ENCODE measurements at regions not wholly inside any gene's neighbourhood (a gene's known extent, or its start where the extent isn't known, plus 50 kb on each side); places are given as distances from the start of the nearest gene placed in this dataset.
A peak's percentile ranks its signal among the peaks of the same experiment; 100 is the strongest.

- Histone ChIP-seq H3K27ac (ENCODE audit: low read length) (no peak overlapping the region), H3K9me3 (ENCODE audit: control insufficient read depth, low read depth, low read length) (no peaks in the 10 kb centered on the region), H3K4me1 (ENCODE audit: control insufficient read depth, insufficient read depth, low read length) (no peaks in the 10 kb centered on the region), H3K27me3 (ENCODE audit: control insufficient read depth, insufficient read depth, low read length) (peaks cover 2% of the 10 kb centered on the region), H3K36me3 (ENCODE audit: control insufficient read depth, insufficient read depth, low read length) (no peaks in the 10 kb centered on the region), H3K4me3 (ENCODE audit: low read length) (no peak overlapping the region)
- peak in 1 of 2 donors; percentile 2 for DNase-seq
- no CpG with 5 or more reads among the region's 8 CpGs for WGBS (ENCODE audit: insufficient coverage, low lambda C conversion rate)
These were observed 167.2 kb upstream of the MAP3K7 start for GRCh38 chr6:90753820-90754643.

GRCh38 chr6:90739802-90740201 lies 152.9 kb upstream of the MAP3K7 start:
- Histone ChIP-seq H3K9me3 (ENCODE audit: control insufficient read depth, low read depth, low read length) (no peaks in the 10 kb centered on the region), H3K27ac (ENCODE audit: low read length) (no peak overlapping the region), H3K4me1 (ENCODE audit: control insufficient read depth, insufficient read depth, low read length) (no peaks in the 10 kb centered on the region), H3K4me3 (ENCODE audit: low read length) (no peak overlapping the region), H3K27me3 (ENCODE audit: control insufficient read depth, insufficient read depth, low read length) (no peaks in the 10 kb centered on the region), H3K36me3 (ENCODE audit: control insufficient read depth, insufficient read depth, low read length) (no peaks in the 10 kb centered on the region)
- WGBS (ENCODE audit: insufficient coverage, low lambda C conversion rate) = no CpG with 5 or more reads among the region's 4 CpGs
- no peak for DNase-seq

GRCh38 chr6:90739339-90739738 lies 152.5 kb upstream of the MAP3K7 start:
- H3K27ac ChIP-seq (ENCODE audit: low read length) = no peak overlapping the region
- no peaks in the 10 kb centered on the region for H3K27me3 ChIP-seq (ENCODE audit: control insufficient read depth, insufficient read depth, low read length)
- no peak overlapping the region for H3K4me3 ChIP-seq (ENCODE audit: low read length)
- no CpG with 5 or more reads among the region's 7 CpGs for WGBS (ENCODE audit: insufficient coverage, low lambda C conversion rate)
- H3K4me1 ChIP-seq (ENCODE audit: control insufficient read depth, insufficient read depth, low read length) = no peaks in the 10 kb centered on the region
- H3K9me3 ChIP-seq (ENCODE audit: control insufficient read depth, low read depth, low read length) = no peaks in the 10 kb centered on the region
- H3K36me3 ChIP-seq (ENCODE audit: control insufficient read depth, insufficient read depth, low read length) = no peaks in the 10 kb centered on the region
- DNase-seq = no peak

GRCh38 chr6:90730151-90730673 lies 143.3 kb upstream of the MAP3K7 start:
- no peak overlapping the region for H3K27ac ChIP-seq (ENCODE audit: low read length)

GRCh38 chr6:90729057-90729456 lies 142.2 kb upstream of the MAP3K7 start:
- Histone ChIP-seq H3K4me1 (ENCODE audit: control insufficient read depth, insufficient read depth, low read length) (no peaks in the 10 kb centered on the region), H3K27ac (ENCODE audit: low read length) (no peak overlapping the region), H3K27me3 (ENCODE audit: control insufficient read depth, insufficient read depth, low read length) (no peaks in the 10 kb centered on the region), H3K4me3 (ENCODE audit: low read length) (no peak overlapping the region), H3K9me3 (ENCODE audit: control insufficient read depth, low read depth, low read length) (no peaks in the 10 kb centered on the region), H3K36me3 (ENCODE audit: control insufficient read depth, insufficient read depth, low read length) (no peaks in the 10 kb centered on the region)
- 100% methylated on average over 1 of the region's 2 CpGs for WGBS (ENCODE audit: insufficient coverage, low lambda C conversion rate)
- DNase-seq = no peak

More at GRCh38 chr6:90730151-90730673, 143.3 kb upstream of the MAP3K7 start:
- no peak for DNase-seq
- Histone ChIP-seq H3K27me3 (ENCODE audit: control insufficient read depth, insufficient read depth, low read length) (no peaks in the 10 kb centered on the region), H3K4me1 (ENCODE audit: control insufficient read depth, insufficient read depth, low read length) (no peaks in the 10 kb centered on the region), H3K9me3 (ENCODE audit: control insufficient read depth, low read depth, low read length) (no peaks in the 10 kb centered on the region), H3K4me3 (ENCODE audit: low read length) (no peak overlapping the region), H3K36me3 (ENCODE audit: control insufficient read depth, insufficient read depth, low read length) (no peaks in the 10 kb centered on the region)
- 75% methylated on average over 1 of the region's 2 CpGs for WGBS (ENCODE audit: insufficient coverage, low lambda C conversion rate)

GRCh38 chr6:90722648-90723047 lies 135.8 kb upstream of the MAP3K7 start:
- WGBS (ENCODE audit: insufficient coverage, low lambda C conversion rate) = 0% methylated on average over 1 of the region's 2 CpGs
- no peaks in the 10 kb centered on the region for H3K27me3 ChIP-seq (ENCODE audit: control insufficient read depth, insufficient read depth, low read length)
- H3K4me3 ChIP-seq (ENCODE audit: low read length) = no peak overlapping the region
- no peaks in the 10 kb centered on the region for H3K4me1 ChIP-seq (ENCODE audit: control insufficient read depth, insufficient read depth, low read length)
- no peaks in the 10 kb centered on the region for H3K36me3 ChIP-seq (ENCODE audit: control insufficient read depth, insufficient read depth, low read length)
- DNase-seq = no peak
- no peaks in the 10 kb centered on the region for H3K9me3 ChIP-seq (ENCODE audit: control insufficient read depth, low read depth, low read length)
- no peak overlapping the region for H3K27ac ChIP-seq (ENCODE audit: low read length)

GRCh38 chr6:90720404-90720803 lies 133.5 kb upstream of the MAP3K7 start:
- DNase-seq = no peak
- 100% methylated on average over 1 of the region's 1 CpG for WGBS (ENCODE audit: insufficient coverage, low lambda C conversion rate)

GRCh38 chr6:90719321-90720195 lies 132.7 kb upstream of the MAP3K7 start:
- Histone ChIP-seq H3K36me3 (ENCODE audit: control insufficient read depth, insufficient read depth, low read length) (no peaks in the 10 kb centered on the region), H3K9me3 (ENCODE audit: control insufficient read depth, low read depth, low read length) (no peaks in the 10 kb centered on the region), H3K4me1 (ENCODE audit: control insufficient read depth, insufficient read depth, low read length) (no peaks in the 10 kb centered on the region), H3K27ac (ENCODE audit: low read length) (no peak overlapping the region), H3K27me3 (ENCODE audit: control insufficient read depth, insufficient read depth, low read length) (peaks cover 2% of the 10 kb centered on the region), H3K4me3 (ENCODE audit: low read length) (no peak overlapping the region)
- 83% methylated on average over 1 of the region's 3 CpGs for WGBS (ENCODE audit: insufficient coverage, low lambda C conversion rate)
- DNase-seq = no peak

More at GRCh38 chr6:90720404-90720803, 133.5 kb upstream of the MAP3K7 start:
- no peaks in the 10 kb centered on the region for H3K4me1 ChIP-seq (ENCODE audit: control insufficient read depth, insufficient read depth, low read length)
- no peaks in the 10 kb centered on the region for H3K9me3 ChIP-seq (ENCODE audit: control insufficient read depth, low read depth, low read length)
- H3K27ac ChIP-seq (ENCODE audit: low read length) = no peak overlapping the region
- H3K4me3 ChIP-seq (ENCODE audit: low read length) = no peak overlapping the region
- H3K36me3 ChIP-seq (ENCODE audit: control insufficient read depth, insufficient read depth, low read length) = no peaks in the 10 kb centered on the region
- peaks cover 2% of the 10 kb centered on the region for H3K27me3 ChIP-seq (ENCODE audit: control insufficient read depth, insufficient read depth, low read length)

- no peak for DNase-seq
- no CpG with 5 or more reads among the region's 1 CpG for WGBS (ENCODE audit: insufficient coverage, low lambda C conversion rate)
- Histone ChIP-seq H3K27ac (ENCODE audit: low read length) (no peak overlapping the region), H3K27me3 (ENCODE audit: control insufficient read depth, insufficient read depth, low read length) (peaks cover 2% of the 10 kb centered on the region), H3K36me3 (ENCODE audit: control insufficient read depth, insufficient read depth, low read length) (no peaks in the 10 kb centered on the region), H3K4me3 (ENCODE audit: low read length) (no peak overlapping the region), H3K4me1 (ENCODE audit: control insufficient read depth, insufficient read depth, low read length) (no peaks in the 10 kb centered on the region), H3K9me3 (ENCODE audit: control insufficient read depth, low read depth, low read length) (no peaks in the 10 kb centered on the region)
These were observed 129.5 kb upstream of the MAP3K7 start for GRCh38 chr6:90716376-90716775.

- Histone ChIP-seq H3K36me3 (ENCODE audit: control insufficient read depth, insufficient read depth, low read length) (no peaks in the 10 kb centered on the region), H3K27me3 (ENCODE audit: control insufficient read depth, insufficient read depth, low read length) (peaks cover 2% of the 10 kb centered on the region), H3K4me3 (ENCODE audit: low read length) (no peak overlapping the region), H3K4me1 (ENCODE audit: control insufficient read depth, insufficient read depth, low read length) (no peaks in the 10 kb centered on the region), H3K27ac (ENCODE audit: low read length) (no peak overlapping the region), H3K9me3 (ENCODE audit: control insufficient read depth, low read depth, low read length) (no peaks in the 10 kb centered on the region)
- DNase-seq = no peak
- 81% methylated on average over 6 of the region's 13 CpGs for WGBS (ENCODE audit: insufficient coverage, low lambda C conversion rate)
These were observed 128.3 kb upstream of the MAP3K7 start for GRCh38 chr6:90715093-90715655.

Data from large intestine (tissue), 3 donors.